OCI-LY3 (cell line): ENCODE measurements at regions not wholly inside any gene's neighbourhood (a gene's known extent, or its start where the extent isn't known, plus 50 kb on each side); places are given as distances from the start of the nearest gene placed in this dataset.

Experiments
- CTCF ChIP-seq: fragments of 200-600, 300-600 bp; sonication (generic); IDR thresholded peaks from 2 replicates; pipeline ENCODE4 v1.5.1; 2014; ENCODE audit warnings: antibody characterized with exemption, low read length, low read depth
- EZH2phosphoT487 ChIP-seq: fragments of 200-600 bp; shearing (Covaris generic); IDR thresholded peaks from 2 replicates; pipeline ENCODE4 v1.6.1; 2018; ENCODE audit warnings: antibody characterized with exemption, mixed run types, low read depth

- TF ChIP-seq CTCF (no peak), EZH2phosphoT487 (no peak)
Measured at GRCh38 chr4:171162478-171162877, 650.7 kb upstream of the GALNTL6 start.
